ENCODE measurements at regions not wholly inside any gene's neighbourhood (a gene's known extent, or its start where the extent isn't known, plus 50 kb on each side); places are given as distances from the start of the nearest gene placed in this dataset.
A peak's percentile ranks its signal among the peaks of the same experiment; 100 is the strongest.

DNA sequence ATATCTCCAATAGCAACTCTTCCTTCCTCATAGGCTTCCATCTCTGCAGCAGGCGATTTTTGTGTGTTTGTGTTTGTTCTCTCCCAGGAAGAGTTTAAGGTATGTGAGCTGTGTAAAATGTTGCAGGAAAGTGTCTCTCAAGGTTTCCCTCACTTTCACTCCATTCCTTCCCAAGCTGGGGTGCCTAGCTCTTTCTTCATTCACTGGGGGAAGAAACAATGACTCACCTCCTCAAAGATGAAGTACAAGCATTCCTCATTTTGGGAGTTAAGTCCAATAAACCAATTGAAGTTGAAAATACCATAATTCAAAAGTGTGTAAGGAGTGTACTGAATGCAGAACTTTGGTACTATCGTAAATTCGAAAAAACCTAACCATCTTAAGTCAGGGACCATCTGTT, 422.7 kb upstream of the CFAP20DC start:
- H3K36me3 ChIP-seq (ENCODE audit: low read depth): no peaks in the 10 kb centered on the region
- no peaks in the 10 kb centered on the region for H3K27me3 ChIP-seq (ENCODE audit: insufficient read depth, poor library complexity, severe bottlenecking)
- TF ChIP-seq CTCF (IDR thresholded peaks at IDR 0.05; ENCODE audit: poor library complexity, severe bottlenecking): no peak
- no peak overlapping the region for H3K27ac ChIP-seq (ENCODE audit: poor library complexity, severe bottlenecking)
- no peak overlapping the region for H3K4me3 ChIP-seq (ENCODE audit: severe bottlenecking)
- DNase-seq (ENCODE audit: low spot score) (no peak), ATAC-seq (ENCODE audit: low read depth) (no peak)
- H3K4me1 ChIP-seq (ENCODE audit: insufficient read depth, poor library complexity, severe bottlenecking): no peaks in the 10 kb centered on the region
- no peaks in the 10 kb centered on the region for H3K9me3 ChIP-seq (ENCODE audit: severe bottlenecking)

DNA sequence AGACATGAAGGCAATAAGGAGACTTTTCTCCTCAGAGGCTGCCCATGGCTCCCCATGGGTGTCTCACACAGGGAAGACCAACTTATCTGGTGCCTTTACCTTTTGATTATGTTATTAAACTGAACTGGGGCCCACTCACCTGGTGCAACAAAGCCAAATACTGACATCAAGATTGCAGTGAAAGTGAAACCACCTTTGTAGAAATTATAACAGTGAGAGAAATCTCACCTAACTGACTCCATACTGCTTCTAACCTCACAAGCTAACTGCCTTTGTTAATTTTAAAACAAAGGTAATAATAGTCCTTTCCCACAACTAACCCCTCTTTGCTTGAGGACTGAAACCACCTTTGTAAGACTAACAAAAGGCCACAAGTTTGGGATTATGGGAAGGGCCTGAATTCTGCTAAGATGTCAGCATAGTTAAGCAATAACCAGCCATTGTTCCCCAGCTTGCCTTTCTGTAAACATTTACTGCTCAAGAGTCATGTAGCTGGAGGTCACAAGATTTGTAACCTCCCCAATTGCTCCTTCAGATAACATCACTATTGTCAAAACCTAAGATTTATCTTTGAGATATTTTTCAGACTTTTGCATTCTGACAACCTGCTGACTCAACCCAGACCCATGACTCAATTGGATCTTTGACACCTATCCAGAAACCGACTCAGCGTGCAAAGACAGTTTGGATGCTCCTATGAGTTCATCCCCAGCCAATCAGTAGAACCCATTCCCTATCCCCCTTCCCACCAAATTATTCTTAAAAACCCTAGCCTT, 420.3 kb upstream of the CFAP20DC start:
- H3K27me3 ChIP-seq (ENCODE audit: insufficient read depth, poor library complexity, severe bottlenecking): no peaks in the 10 kb centered on the region
- no peaks in the 10 kb centered on the region for H3K9me3 ChIP-seq (ENCODE audit: severe bottlenecking)
- TF ChIP-seq CTCF (IDR thresholded peaks at IDR 0.05; ENCODE audit: poor library complexity, severe bottlenecking): no peak
- no peak overlapping the region for H3K27ac ChIP-seq (ENCODE audit: poor library complexity, severe bottlenecking)
- H3K4me1 ChIP-seq (ENCODE audit: insufficient read depth, poor library complexity, severe bottlenecking): no peaks in the 10 kb centered on the region
- ATAC-seq (ENCODE audit: low read depth) (no peak), DNase-seq (ENCODE audit: low spot score) (no peak)
- no peak overlapping the region for H3K4me3 ChIP-seq (ENCODE audit: severe bottlenecking)
- H3K36me3 ChIP-seq (ENCODE audit: low read depth): no peaks in the 10 kb centered on the region

DNA sequence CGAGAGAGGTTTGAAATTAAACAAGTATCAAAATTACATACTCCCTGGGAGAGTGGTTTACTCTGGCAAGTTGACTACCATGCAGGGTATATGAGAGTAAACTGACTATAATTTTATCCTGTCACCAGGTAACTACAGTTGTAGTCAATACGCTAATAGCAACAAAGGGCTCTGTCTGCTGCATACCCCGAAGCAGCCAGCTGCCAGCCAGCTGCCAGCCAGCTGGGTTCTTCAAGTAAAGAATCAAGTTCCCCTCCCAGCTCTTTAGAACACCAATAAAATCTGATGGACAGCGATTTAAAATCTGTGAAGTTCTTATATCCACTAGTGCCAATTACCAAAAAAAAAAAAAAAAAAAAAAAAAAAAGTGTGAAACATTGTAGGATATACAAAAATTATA, 417.7 kb upstream of the CFAP20DC start:
- DNase-seq (ENCODE audit: low spot score) (no peak), ATAC-seq (ENCODE audit: low read depth) (no peak)
- Histone ChIP-seq H3K27ac (ENCODE audit: poor library complexity, severe bottlenecking) (no peak overlapping the region), H3K36me3 (ENCODE audit: low read depth) (no peaks in the 10 kb centered on the region), H3K9me3 (ENCODE audit: severe bottlenecking) (no peaks in the 10 kb centered on the region), H3K27me3 (ENCODE audit: insufficient read depth, poor library complexity, severe bottlenecking) (no peaks in the 10 kb centered on the region), H3K4me3 (ENCODE audit: severe bottlenecking) (no peak overlapping the region), H3K4me1 (ENCODE audit: insufficient read depth, poor library complexity, severe bottlenecking) (no peaks in the 10 kb centered on the region)
- no peak for TF ChIP-seq CTCF (IDR thresholded peaks at IDR 0.05; ENCODE audit: poor library complexity, severe bottlenecking)

DNA sequence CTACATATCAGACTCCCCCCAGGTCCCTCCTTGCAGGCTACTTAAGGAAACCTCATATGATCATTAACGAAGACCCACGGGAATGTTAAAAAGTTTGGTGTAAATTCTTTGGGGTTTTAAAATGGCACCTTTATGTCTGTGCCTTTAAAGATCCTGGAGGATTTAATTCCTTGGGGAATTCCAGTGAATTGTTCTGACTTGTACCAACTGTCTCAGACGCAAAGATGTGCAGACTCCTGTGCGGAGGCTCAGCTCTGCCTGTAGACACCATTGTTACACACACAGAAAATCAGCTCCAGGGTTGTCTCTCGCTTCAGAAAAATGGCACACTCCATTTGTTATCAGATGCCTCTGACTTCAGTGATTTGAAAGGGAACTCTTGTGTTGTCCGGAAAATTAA, 414.4 kb upstream of the CFAP20DC start:
- ATAC-seq (ENCODE audit: low read depth): peak; percentile 48; the same call in 1 of the 3 replicates
- no peak overlapping the region for H3K27ac ChIP-seq (ENCODE audit: poor library complexity, severe bottlenecking)
- H3K4me1 ChIP-seq (ENCODE audit: insufficient read depth, poor library complexity, severe bottlenecking): no peaks in the 10 kb centered on the region
- DNase-seq (ENCODE audit: low spot score): no peak
- H3K27me3 ChIP-seq (ENCODE audit: insufficient read depth, poor library complexity, severe bottlenecking): no peaks in the 10 kb centered on the region
- no peaks in the 10 kb centered on the region for H3K9me3 ChIP-seq (ENCODE audit: severe bottlenecking)
- no peaks in the 10 kb centered on the region for H3K36me3 ChIP-seq (ENCODE audit: low read depth)
- H3K4me3 ChIP-seq (ENCODE audit: severe bottlenecking): no peak overlapping the region
- TF ChIP-seq CTCF (IDR thresholded peaks at IDR 0.05; ENCODE audit: poor library complexity, severe bottlenecking): no peak

- no peak for DNase-seq (ENCODE audit: low spot score)
- no peak overlapping the region for H3K27ac ChIP-seq (ENCODE audit: poor library complexity, severe bottlenecking)
- no peaks in the 10 kb centered on the region for H3K4me1 ChIP-seq (ENCODE audit: insufficient read depth, poor library complexity, severe bottlenecking)
- H3K27me3 ChIP-seq (ENCODE audit: insufficient read depth, poor library complexity, severe bottlenecking): no peaks in the 10 kb centered on the region
- ATAC-seq (ENCODE audit: low read depth): no peak
- H3K36me3 ChIP-seq (ENCODE audit: low read depth): no peaks in the 10 kb centered on the region
- TF ChIP-seq CTCF (IDR thresholded peaks at IDR 0.05; ENCODE audit: poor library complexity, severe bottlenecking): no peak
- no peaks in the 10 kb centered on the region for H3K9me3 ChIP-seq (ENCODE audit: severe bottlenecking)
- H3K4me3 ChIP-seq (ENCODE audit: severe bottlenecking): no peak overlapping the region
These were observed 413.4 kb upstream of the CFAP20DC start for GRCh38 chr3:59463253-59463652.

Measured in RWPE2 (cell line).